IMR-90 (cell line): ENCODE measurements at regions not wholly inside any gene's neighbourhood (a gene's known extent, or its start where the extent isn't known, plus 50 kb on each side); places are given as distances from the start of the nearest gene placed in this dataset.

Source experiments
- CEBPB ChIP-seq: IDR thresholded peaks from 2 replicates; pipeline ENCODE4 v1.6.1; 2012; ENCODE audit warnings: low read depth, low read length, improper control_type of control experiment
- CHD1 ChIP-seq: IDR thresholded peaks from 2 replicates; pipeline ENCODE4 v1.6.1; 2012; ENCODE audit warnings: low read depth, low read length, improper control_type of control experiment
- MXI1 ChIP-seq: IDR thresholded peaks from 2 replicates; pipeline ENCODE4 v1.6.1; 2012; ENCODE audit warnings: low read depth, mild to moderate bottlenecking, low read length, moderate library complexity, borderline replicate concordance
- NFE2L2 ChIP-seq: fragments of 150-350 bp; IDR thresholded peaks from 2 replicates; pipeline ENCODE4 v1.6.1; 2016; ENCODE audit warnings: low read depth, mild to moderate bottlenecking, low read length
- POLR2A ChIP-seq: IDR thresholded peaks from 2 replicates; pipeline ENCODE4 v1.6.1; 2012; ENCODE audit warnings: mild to moderate bottlenecking, low read depth, low read length
- RAD21 ChIP-seq: IDR thresholded peaks from 2 replicates; pipeline ENCODE4 v1.6.1; 2012; ENCODE audit warnings: low read length, improper control_type of control experiment
- SMC3 ChIP-seq: fragments of 150-350 bp; IDR thresholded peaks from 2 replicates; pipeline ENCODE4 v1.6.1; 2016; ENCODE audit warnings: low read depth, mild to moderate bottlenecking, antibody characterized with exemption, low read length, moderate library complexity
- TF ChIP-seq, protein P1 (sequence below): conservative IDR thresholded peaks from 2 replicates; pipeline ENCODE4 v1.5.1; 2012; ENCODE audit warnings: mild to moderate bottlenecking, low read depth, low read length, improper control_type of control experiment
- TF ChIP-seq, protein P2 (sequence below): fragments of 150-350 bp; IDR thresholded peaks from 2 replicates; pipeline ENCODE4 v1.6.1; 2016; ENCODE audit warnings: low read depth, mild to moderate bottlenecking, low read length, moderate library complexity, borderline replicate concordance
- TF ChIP-seq, protein P3 (sequence below): fragments of 150-350 bp; IDR thresholded peaks from 2 replicates; pipeline ENCODE4 v1.6.1; 2017; ENCODE audit warnings: mild to moderate bottlenecking, antibody characterized with exemption, low read length, low read depth

DNA sequence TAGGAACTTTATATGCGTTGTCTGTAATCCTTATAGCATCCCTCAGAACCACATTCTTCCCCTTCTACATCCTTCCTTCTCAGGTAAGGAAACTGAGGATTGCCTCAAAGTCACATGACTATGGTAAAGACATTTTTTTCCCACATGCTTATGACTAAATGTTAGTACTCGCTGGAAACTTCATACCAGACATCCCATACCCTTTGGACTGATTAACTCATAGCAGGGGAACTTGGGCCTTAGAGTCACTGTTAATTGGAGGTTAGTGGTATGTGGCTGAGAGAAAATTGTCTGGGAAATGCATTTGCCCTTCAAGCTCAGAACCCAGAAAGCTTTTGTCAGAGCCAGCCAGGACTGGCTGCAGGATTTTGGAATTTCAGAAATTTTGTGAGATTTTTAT is 155.0 kb downstream of the RELL1 start:
- TF ChIP-seq, protein P1, sequence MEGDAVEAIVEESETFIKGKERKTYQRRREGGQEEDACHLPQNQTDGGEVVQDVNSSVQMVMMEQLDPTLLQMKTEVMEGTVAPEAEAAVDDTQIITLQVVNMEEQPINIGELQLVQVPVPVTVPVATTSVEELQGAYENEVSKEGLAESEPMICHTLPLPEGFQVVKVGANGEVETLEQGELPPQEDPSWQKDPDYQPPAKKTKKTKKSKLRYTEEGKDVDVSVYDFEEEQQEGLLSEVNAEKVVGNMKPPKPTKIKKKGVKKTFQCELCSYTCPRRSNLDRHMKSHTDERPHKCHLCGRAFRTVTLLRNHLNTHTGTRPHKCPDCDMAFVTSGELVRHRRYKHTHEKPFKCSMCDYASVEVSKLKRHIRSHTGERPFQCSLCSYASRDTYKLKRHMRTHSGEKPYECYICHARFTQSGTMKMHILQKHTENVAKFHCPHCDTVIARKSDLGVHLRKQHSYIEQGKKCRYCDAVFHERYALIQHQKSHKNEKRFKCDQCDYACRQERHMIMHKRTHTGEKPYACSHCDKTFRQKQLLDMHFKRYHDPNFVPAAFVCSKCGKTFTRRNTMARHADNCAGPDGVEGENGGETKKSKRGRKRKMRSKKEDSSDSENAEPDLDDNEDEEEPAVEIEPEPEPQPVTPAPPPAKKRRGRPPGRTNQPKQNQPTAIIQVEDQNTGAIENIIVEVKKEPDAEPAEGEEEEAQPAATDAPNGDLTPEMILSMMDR, result no peak
- TF ChIP-seq, protein P2, sequence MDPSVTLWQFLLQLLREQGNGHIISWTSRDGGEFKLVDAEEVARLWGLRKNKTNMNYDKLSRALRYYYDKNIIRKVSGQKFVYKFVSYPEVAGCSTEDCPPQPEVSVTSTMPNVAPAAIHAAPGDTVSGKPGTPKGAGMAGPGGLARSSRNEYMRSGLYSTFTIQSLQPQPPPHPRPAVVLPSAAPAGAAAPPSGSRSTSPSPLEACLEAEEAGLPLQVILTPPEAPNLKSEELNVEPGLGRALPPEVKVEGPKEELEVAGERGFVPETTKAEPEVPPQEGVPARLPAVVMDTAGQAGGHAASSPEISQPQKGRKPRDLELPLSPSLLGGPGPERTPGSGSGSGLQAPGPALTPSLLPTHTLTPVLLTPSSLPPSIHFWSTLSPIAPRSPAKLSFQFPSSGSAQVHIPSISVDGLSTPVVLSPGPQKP, result no peak
- no peak for TF ChIP-seq POLR2A
- TF ChIP-seq NFE2L2, result no peak
- TF ChIP-seq RAD21, result no peak
- TF ChIP-seq, protein P3, sequence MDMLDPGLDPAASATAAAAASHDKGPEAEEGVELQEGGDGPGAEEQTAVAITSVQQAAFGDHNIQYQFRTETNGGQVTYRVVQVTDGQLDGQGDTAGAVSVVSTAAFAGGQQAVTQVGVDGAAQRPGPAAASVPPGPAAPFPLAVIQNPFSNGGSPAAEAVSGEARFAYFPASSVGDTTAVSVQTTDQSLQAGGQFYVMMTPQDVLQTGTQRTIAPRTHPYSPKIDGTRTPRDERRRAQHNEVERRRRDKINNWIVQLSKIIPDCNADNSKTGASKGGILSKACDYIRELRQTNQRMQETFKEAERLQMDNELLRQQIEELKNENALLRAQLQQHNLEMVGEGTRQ, result no peak
- no peak for TF ChIP-seq SMC3
- no peak for TF ChIP-seq MXI1
- no peak for TF ChIP-seq CHD1
- no peak for TF ChIP-seq CEBPB
